T-helper 1 cell treated with Interleukin-12 subunit alpha and Interleukin-12 subunit beta and Interleukin-4 antibody, amounts not matched to agents 30 ng/mL and 1 ng/mL, for 36 hours (primary cell): ENCODE measurements at regions not wholly inside any gene's neighbourhood (a gene's known extent, or its start where the extent isn't known, plus 50 kb on each side); places are given as distances from the start of the nearest gene placed in this dataset.

ENCODE experiments used
- intact Hi-C: fragments of 100-400 bp; cut with micrococcal nuclease; formaldehyde crosslinking; loops from one replicate; pipeline ENCODE4 v1.15.1; 2024

DNA sequence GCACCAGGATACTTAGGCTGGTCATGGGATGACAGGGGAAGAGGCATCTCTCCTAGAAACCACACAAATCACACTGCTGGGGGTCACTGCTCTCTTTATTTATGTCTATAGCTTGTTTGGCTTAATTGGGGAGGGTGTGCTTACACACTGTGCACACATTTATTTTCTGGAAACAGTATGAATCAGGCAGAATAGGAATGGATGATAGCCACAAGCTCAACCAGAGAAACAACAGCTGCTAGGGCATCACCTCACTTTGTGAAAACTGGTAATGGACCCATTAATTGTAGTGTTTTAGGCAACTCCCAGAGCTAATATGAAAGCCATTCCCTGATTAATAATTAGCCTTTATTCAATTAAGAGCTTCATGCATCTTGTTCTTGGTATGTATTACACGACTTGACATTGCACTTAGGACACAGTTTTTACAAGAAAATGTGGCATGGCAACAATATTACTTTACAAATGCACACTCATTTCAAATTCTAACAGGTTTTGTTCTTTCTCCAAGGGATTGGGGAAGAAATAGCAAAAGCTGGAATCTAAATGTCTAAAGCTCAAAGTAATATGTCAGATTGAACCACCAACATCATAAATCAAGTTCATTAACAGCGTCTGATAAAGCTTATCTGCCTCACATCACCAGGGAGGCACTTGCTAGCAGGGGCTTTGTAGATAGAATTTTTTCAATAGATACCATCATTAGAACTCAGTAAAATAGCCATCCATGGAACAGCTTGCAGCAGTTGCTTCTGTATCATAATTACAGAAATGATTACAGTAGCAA, 361.9 kb upstream of the FSHR start:
- intact Hi-C loops, result no loop called here

DNA sequence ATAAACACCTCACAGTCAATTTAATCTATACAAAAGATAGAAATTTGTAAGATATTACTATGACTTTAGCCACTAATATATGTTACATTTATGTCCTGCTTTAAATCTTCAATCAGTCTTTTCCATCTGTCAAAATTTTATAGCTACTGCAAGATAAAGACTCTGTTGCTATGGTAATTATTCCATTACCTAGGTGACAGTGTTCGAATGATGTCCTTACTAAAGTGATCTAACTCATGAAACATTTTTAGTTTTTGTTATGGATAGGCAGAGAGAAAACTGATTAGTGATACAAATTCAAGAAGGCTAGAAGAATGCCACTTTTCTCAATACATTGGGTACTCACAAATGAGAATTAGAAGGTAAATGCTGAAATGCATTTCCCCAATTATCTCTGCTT, 359.9 kb upstream of the FSHR start:
- intact Hi-C loops, result no loop called here

DNA sequence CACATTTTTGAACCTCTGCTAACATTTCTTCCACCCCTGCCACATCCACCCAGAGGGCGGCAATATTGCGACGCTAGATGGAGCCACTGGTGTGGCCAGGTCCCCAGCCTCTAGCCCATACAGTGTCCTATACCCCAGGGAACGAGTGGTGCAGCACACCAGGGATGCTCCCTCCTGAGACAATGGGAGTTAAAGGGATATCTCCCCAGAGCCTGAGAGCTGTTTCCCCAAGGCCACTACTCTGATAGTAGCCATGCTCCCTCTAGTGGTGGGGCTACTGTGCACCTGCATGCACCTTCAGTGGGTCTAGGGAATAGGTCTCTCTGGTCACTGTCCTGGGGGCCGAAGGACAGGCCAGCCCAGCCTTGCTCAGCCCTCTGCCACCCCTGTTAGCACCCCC, 336.4 kb upstream of the FSHR start:
- intact Hi-C loops, result no loop called here

DNA sequence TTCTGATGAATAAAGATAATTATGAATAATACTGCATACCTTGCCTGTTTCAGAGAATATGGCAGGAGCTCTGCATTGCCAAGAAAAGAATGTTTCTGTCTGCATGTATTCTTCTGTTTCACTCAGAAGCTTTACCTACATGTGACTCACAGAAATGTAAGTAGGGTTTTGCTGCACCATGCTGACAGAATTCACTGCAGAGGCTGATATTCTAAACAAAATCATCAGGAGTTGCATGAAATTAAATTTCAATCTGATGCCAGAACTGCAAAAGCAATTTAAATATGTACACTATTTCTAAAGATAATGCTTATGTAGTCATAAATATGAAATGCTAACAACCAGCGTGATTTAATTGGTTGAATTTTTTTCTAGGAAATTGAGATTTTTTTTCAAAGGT, 332.8 kb upstream of the FSHR start:
- intact Hi-C loops, result no loop called here

DNA sequence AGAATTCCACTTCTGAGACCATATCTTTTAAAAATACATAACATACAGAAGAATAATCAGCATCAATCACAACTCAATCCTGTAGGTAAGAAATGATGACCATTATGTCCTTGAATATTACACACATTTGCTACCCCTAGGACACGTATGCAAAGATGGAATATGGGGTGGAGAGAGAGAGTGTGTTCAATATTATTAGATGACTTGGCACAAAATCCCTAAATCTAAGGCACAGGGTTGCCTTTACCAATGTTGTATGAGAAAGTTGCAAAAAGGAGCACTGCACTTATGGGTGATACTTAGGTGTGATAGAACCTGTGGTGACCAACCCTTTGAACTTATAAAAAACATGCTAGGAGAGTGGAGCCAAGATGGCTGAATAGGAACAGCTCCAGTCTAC, 326.2 kb upstream of the FSHR start:
- intact Hi-C loops, result no loop called here

DNA sequence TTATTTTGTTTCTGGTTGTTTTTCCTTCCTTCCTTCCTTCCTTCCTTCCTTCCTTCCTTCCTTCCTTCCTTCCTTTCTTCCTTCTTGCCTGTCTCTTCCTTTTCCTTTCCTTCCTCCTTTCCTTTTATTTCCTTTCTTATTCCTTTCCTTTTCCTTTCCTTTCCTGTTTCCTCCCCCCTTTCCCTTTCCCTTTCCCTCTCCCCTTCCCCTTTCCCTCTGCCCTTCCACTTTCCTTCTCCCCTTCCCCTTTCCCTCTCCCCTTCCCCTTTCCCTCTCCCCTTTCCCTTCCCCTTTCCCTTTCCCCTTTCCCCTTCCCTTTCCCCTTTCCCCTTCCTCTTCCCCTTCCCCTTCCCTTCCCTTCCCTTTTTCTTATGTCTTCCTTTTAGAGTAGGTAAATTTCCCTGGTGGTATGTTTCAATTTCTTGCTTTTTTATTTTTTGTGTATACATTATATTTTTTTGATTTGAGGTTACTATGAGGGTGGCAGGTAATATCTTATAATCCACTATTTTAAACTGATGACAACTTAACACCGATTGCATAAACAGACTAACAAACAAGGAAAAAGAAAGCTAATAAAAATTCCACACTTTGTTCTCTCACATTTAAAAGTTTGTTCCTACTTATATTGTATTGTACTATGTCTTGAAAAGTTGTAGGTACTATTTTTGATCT, 311.0 kb upstream of the FSHR start:
- intact Hi-C loops, result no loop called here

DNA sequence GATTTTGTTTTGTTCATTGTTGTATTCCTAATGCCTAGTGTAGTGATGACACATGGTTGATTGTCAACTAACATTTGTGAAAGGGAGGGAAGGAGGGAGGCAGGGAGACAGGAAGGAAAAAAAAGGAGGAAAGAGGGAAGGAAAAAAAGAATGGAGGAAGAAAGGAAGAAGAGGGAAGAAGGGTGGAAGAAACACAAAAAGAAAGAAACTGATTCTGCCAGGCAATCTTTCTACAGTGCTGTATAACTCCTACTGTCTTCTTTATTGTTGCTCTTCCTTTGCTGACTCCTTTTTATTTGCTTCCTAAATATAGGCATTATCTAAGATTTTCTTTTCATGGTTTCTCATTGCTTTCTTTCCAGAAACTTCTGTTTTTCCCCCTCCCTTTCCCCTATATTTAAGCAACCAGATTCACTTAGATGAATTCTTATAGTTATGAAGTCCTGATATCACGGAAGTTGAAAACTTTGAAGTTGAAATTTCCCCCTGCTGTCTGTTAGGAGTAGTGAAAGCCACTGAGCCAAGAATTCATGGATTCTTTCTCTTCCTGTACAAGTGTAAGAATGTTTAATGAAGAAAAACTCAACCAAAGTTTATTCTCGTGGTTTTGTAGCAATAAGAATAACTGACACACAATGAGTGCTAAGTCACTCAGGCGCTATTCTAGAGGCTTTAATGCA, 305.1 kb upstream of the FSHR start:
- intact Hi-C loops, result no loop called here

DNA sequence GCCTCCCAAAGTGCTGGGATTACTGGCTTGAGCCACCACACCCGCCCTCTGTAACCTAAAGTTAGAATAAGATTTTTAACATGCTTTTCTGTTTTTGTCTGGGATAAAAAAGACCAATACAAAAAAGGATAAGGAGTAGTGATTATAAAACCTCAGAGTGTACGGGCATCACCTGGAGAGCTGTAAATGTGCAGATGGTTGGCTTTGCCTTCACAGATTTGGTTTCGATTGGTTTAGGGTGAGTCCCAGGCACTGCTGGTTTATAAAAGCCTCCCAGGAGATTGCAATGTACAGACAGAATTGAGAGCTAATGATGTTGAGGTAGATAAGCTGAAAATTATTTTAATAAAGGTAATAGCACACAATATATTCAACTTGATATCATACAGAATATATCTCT, 289.7 kb upstream of the FSHR start:
- intact Hi-C loops, result no loop called here

DNA sequence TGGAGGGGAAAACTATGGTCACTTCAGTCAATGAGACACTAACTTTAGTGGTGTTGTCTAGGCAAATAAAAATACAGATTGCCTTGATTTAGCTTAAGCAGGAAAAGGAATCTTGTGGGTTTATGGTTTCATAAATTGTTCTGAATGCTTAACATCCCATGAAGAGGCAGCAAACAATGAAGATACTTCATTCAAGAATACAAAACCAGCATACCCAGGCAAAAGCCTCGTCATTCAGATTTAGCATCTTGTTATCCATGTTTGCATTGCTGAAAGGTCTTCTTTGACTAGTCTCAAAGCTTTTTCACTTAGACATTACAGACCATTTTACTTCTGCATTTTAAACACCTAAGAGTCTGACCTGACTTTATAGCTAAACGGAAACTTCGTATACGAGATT, 272.7 kb upstream of the FSHR start:
- intact Hi-C loops, result no loop called here

DNA sequence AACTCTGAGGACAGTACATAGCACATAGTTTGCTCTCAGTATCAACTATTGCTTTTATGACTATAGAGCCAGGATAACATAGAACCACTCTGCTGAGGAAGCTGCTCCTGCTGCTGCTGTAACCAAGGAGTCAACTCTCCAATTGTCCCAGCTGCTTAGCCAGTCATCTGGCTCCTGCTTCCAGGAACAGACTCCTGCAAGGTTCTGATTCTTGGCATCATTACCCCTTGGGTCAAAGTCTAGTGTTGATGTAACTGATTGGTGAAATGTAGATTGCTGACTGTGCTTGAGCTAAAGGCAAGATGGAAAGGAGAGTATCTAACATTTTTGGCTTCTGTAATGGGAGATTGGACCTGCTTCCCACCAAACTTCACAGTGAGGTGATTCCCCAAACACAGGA, 261.9 kb upstream of the FSHR start:
- intact Hi-C loops, result no loop called here

DNA sequence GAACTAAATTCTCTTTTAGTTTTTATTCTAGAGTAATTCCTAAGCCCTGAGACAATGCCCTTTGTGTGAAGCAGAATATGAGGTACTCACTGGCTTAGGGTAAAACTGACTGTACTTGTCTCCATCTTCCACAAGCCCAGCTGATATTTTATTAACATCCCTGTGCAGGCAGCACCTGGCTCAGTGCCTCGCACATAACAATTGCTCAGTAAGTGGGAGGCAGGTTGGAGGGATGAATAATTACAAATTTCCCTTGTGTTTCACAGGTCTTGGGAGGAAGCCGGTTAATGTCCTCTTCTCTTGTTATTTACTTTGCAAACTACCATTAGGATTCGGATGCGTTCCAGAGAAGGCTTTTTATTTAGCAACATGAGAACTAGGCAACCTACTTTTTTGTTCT, 249.8 kb upstream of the FSHR start:
- intact Hi-C loops, result no loop called here

DNA sequence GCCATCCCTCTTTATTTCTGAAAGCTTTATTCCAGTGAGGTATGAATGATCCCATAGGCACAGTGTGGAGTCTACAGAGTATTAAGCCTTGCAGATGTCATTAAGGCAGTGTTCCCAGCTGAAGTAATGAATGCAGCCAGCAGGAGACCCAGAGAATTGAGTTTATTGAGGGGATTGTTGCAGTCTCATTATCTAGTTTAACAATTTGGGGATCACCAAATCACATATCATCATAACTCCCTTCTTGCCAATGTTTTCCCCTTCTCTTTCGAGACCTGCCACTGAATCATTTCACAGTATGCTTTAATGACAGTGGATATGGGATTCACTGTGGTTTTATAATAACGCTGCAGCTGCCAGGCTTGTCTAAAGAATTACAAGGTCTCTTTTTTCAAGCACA, 249.3 kb upstream of the FSHR start:
- intact Hi-C loops, result no loop called here

DNA sequence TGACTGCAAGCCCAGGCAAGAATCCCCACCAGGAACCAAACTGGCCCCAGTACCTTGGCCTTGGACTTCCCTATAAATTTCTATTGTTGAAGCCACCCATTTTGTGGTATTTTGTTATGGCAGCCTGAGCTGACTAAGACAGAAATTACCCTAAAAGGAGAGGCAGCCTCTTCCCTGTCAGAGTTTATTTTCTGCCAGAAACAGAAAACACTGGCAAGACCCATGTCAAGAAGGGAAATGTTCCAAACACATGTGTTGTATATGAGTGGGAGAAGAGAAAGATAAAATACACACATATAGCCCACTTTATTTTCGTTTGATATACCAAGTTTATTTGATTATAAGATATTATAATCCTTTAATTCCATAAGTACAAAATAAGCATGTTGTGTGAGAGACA, 225.1 kb upstream of the FSHR start:
- intact Hi-C loops, result no loop called here

DNA sequence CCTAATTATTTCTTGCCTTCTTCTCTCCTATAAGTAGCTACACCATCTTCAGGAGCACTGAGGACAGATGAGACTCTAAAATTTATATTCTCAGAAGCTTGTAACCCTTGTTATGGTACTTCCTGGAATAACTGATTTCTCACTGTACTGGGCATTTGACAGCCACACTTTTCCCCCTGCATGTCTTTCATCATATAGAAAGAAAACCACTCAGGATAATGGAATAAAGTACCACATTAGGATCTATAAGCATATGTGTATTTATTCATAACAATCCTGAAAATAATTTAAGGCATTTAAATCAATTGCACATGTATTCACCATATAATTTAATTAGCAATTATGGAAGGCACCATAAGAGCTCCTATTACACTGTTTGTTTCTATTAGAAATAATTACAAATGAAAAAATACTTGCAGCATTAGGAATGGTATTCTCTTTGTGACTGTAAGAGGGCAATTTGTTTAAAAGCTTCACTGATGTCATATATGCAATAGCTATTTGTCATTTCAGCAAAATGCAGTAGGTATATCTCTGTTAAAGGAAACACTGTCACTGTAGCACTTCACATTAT, 216.9 kb upstream of the FSHR start:
- intact Hi-C loops, result no loop called here

DNA sequence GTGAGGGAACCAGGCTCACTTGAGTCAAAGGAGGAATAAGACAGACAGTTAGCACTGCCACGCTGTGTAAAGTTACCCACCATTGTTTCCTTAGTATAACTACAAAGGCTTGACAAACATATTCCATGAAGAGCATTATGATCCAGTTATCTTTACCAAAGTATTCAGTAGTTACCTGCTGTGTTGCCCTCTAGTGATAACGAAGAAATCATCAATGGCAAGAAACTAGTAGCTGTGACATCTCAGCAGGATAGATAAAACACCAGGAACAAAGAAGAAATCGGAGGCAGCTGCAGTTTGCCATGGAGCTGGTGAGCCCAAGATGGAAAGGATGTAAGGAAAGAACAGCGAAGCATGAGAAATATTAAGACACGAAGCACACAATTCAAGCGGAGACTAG, 215.3 kb upstream of the FSHR start:
- intact Hi-C loops, result no loop called here

DNA sequence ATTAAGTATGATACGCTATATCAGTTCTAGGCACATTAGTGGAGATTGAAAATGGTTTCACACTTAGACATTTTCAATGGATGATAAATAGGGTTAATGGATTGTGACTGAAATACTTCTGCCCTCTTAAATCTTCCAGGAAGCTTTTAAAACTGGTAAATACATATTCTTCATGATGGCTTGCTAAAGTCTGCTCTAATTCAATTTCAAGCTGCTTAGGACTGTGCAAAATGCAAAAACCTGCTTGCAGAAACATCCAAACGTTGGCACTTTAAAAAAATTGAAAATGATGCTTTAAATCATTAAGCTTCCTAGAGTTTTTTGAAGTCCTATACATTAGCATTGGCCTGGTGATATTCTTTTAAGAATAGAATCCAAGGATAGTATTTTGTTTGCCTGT, 214.8 kb upstream of the FSHR start:
- intact Hi-C loops, result no loop called here

DNA sequence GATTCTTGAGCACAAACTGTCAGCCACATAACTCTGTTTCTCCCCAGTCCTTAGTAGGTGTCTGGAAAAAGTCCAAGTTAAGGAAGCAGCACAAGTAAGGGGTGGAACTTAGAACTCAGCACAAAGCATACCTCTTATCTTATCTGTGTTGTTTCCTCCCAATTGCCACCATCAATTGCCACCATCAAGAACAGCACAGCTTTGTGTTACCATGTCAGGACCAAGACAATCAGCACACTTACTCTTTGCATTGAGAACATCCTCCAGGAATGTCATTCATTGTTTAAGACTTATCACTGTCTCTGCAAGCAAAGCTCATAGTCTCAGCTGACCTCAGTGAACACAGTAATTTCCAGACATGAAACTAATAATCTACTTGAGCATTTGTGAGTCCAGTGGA, 212.7 kb upstream of the FSHR start:
- intact Hi-C loops, result no loop called here

DNA sequence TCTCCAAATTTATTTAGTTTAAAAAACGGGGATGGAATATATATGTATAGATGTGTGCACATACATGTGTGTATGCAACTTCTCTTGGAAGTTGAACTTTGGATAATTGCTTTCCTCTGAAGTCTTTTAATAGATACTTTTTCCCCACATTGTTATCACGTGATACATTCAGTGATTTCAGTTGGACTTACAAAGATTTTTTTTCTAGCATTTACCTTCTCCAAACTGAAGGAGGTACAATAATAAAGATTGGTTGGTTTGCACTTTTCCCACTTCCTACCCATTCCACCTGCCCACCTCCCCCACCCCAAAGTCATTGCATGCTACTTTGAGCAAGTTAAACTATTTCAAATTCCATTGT, 206.1 kb upstream of the FSHR start:
- intact Hi-C loops, result no loop called here

DNA sequence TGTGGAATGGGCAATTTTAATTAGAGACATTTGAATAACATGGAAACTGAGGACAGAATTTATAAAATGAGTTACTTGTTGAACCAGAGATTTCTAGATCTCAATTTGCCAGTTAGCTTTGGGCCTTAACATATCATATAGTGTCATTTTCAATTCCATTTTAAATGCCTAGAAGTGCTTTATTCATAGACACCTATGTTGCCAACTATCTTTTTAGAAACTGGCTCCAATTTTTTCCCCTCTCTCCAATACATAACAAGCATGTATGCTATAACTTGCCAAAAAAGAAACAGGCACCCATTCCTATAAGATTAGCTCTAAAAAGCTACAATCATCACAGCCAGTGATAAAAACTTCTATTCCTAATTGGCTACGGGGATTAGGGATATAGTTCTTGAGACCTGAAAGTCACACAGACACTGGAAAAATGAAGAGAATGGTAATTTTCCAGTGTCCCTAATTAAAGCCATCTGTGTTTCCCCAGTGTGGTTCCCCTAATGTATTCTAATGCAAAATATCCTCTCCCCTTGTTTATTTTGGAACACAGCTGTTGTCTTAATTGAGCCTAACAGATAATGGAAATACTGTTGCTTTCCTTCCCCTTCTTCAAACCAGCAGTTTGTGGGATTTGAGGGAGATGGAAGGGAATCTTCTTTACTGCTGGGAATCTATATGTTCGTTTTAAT, 205.5 kb upstream of the FSHR start:
- intact Hi-C loops, result no loop called here

DNA sequence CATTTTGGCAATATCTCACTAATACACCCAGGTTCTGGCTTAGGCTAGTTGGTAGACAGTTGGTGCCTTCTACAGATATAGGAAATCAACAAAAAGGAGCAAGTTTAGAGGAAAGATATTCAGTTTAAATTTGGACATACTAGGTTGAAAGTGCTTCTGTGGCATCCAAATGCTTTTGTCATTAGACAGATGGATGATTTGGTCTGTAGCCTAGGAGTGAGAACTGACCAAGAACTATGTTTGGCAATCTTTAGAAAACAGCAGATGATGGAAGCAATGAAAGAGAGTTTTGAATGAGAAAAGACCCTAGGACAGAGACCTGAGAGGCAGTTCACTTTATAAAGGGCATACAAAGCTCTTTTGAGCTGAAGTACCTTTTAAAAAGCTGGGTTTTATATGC, 201.3 kb upstream of the FSHR start:
- intact Hi-C loops, result no loop called here

DNA sequence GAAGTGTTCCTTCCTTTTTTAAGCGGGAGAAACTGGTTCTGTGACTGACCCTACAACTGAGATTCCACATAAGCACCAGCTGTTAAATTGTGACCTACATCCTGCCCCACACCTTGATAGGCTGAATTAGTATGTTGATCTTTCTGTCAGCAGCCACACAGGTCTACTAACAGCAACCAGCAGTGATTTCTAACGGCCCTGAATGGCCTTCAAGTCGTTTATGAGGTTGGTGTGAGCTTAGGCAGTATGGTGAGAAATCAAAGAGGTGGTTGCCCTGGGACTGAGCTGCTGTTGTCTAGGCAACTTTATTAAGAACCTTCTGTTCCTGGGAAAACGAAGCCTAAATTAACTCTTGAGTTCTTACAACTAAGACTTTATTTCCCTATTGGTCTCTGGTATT, 197.2 kb upstream of the FSHR start:
- intact Hi-C loops, result no loop called here

DNA sequence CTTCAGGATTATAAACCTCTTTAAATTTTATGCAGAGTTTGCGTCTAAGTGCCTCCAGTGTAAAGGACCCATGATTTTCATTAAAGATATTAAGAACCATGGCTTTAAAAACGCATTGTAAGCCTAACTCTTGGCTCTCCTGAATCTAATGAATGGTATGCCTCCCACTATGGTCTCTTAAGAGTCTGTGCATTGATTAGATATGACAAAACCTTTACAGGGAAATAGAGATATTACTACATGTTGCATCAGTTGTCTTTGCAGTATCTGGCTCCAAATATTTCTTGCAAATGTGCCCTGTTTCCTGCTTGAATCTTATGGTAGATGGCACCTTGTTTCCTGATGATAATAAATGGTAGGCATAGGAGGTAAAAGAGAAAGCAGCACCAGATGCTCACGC, 189.3 kb upstream of the FSHR start:
- intact Hi-C loops, result no loop called here
